ENCODE measurements at regions not wholly inside any gene's neighbourhood (a gene's known extent, or its start where the extent isn't known, plus 50 kb on each side); places are given as distances from the start of the nearest gene placed in this dataset.
"Not testable (repeated sequence)": the region's sequence is repeated elsewhere in the genome, so short reads cannot be mapped to it uniquely, and the experiment has no call there.

DNA sequence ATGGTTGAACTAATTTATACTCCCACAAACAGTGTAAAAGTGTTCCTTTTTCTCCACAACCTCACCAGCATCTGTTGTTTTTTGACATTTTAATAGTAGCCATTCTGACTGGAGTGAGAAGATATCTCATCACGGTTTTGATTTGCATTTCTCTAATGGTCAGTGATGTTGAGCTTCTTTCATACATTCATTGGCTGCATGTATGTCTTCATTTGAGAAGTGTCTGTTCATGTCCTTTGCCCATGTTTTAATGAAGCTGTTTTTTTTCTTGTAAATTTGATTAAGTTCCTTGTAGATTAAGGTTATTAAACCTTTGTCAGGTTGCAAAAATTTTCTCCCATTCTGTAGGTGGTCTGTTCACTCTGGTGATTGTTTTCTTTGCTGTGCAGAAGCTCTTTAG, 281.1 kb downstream of the PTH2R start:
- not testable (repeated sequence) for DNase-seq

DNA sequence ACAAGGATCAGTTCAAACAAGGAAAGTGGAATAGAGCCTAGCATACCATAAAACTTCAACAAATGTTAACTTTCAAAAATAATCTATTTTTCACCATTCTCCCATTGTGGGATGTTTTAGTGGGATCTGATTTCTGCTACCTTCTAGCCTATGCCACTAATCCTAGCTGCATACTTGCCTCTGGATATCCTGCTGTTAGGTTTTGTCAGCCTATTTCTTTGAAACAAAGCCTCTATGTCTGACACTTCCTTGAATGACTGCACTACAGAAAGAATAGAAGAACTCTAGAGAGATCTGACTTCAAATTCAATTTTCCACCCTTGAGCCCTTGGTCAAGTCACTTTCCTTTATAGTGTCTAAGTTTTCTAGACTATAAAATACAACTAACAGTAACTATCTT, 291.5 kb downstream of the PTH2R start:
- DNase-seq, result no peak

- no peak for DNase-seq
Observed at GRCh38 chr2:208708486-208708885, 301.9 kb downstream of the PTH2R start.

- no peak for DNase-seq
Observed at GRCh38 chr2:208711598-208711997, 305.0 kb downstream of the PTH2R start.

- no peak for DNase-seq
Observed at GRCh38 chr2:208713066-208713745, 306.6 kb downstream of the PTH2R start.

DNA sequence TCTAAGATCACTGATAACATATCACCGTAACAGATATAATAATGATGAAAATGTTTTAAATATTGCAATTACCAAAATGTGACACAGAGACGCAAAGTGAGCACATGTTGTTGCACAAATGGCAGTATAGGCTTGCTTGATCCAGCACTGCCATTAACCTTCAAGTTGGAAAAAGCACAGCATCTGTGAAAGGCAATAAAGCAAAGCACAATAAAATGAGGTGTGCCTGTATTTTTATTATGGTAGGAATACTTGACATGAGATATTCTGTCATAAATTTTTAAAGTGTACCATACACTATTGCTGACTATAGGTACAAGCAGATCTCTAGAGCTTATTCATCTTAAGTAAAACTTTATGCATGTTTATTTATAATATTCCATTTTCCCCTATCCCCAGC, 312.2 kb downstream of the PTH2R start:
- no peak for DNase-seq

DNA sequence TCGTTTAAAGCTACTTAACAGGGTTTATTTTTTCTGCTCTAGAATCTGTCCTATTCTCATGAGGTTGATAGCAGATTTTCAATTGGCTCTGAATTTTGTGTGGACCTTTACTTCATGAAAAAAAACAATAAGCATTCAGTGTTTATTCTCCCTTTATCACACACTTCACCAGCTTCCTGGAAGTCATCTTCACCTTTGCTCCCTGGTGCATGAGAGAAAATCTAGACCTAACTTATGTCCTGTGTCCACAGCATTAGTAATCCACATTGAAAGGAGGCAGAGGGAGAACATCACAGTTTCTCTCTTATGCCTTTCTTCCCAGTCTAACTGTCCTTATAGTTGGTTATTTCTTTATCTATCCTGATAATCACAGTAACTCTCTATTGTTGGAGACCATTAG, 316.1 kb downstream of the PTH2R start:
- no peak for DNase-seq

GRCh38 chr2:208725280-208725679, 318.7 kb downstream of the PTH2R start:
- no peak for DNase-seq

- DNase-seq, result no peak
Observed at GRCh38 chr2:208726242-208726641, 319.6 kb downstream of the PTH2R start.

DNA sequence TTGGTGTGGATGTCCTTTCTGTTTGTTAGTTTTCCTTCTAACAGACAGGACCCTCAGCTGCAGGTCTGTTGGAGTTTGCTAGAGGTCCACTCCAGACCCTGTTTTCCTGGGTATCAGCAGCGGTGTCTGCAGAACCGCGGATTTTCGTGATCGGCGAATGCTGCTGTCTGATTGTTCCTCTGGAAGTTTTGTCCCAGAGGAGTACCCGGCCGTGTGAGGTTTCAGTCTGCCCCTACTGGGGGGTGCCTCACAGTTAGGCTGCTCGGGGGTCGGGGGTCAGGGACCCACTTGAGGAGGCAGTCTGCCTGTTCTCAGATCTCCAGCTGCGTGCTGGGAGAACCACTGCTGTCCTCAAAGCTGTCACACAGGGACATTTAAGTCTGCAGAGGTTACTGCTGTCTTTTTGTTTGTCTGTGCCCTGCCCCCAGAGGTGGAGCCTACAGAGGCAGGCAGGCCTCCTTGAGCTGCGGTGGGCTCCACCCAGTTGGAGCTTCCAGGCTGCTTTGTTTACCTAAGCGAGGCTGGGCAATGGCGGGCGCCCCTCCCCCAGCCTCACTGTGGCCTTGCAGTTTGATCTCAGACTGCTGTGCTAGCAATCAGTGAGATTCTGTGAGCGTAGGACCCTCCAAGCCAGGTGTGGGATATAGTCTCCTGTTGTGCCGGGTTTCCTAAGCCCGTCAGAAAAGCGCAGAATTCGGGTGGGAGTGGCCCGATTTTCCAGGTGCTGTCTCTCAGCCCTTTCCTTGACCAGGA, 345.2 kb downstream of the PTH2R start:
- DNase-seq, result not testable (repeated sequence)

DNA sequence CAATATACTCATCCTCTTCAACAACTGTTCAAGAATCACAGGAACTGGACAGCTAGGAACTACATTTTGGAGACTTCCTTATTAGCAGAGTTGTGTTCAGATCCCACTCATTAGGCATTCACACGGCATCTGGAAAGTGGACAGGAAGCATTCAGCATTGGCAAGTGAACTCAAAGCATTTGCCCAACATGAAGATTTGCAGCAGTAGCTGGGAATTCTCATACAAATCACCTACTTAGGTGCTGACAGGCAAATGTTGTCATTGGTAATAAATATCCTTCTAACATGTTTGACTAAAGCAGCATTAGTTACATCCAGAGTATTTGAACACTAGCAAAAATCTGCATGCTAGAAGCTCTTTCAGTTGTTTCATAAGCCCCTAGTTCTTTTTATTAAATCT, 350.8 kb downstream of the PTH2R start:
- no peak for DNase-seq

DNA sequence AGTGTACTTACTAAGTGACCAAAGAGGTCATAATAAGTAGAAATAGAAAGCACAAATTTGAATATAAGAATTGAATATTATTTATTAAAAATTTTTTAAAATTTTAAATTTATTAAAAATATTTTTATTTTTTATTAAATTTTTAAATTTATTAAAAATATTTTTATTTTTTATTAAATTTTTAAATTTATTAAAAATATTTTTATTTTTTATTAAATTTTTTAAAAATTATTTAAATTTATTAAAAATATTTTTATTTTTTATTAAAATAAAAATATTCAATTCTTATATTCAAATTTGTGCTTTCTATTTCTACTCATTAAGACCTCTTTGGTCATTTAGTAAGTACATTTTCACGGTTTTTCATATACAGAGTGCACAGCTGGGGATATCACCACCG, 366.5 kb downstream of the PTH2R start:
- DNase-seq, result not testable (repeated sequence)

DNA sequence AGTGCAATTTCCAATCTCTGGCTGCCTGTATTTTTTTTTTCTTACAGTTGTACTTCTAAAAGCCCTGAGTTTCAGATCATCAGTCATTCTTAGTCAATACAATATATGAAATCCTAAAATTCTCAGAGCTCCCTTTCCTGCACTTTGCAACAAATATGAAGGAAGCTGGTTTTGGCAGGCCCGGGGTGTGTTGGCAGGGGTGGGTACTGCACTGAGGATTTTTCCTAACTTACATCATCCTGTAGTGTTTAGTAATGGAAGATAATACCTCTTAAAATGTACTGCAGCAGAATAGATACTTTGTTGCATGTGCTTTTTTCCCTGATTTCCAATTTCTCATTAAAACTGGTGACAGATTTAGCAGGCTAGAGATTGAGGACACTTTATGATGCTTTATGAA, 374.6 kb downstream of the PTH2R start:
- no peak for DNase-seq

- DNase-seq, result no peak
Observed at GRCh38 chr2:208782097-208782496, 375.5 kb downstream of the PTH2R start.

DNA sequence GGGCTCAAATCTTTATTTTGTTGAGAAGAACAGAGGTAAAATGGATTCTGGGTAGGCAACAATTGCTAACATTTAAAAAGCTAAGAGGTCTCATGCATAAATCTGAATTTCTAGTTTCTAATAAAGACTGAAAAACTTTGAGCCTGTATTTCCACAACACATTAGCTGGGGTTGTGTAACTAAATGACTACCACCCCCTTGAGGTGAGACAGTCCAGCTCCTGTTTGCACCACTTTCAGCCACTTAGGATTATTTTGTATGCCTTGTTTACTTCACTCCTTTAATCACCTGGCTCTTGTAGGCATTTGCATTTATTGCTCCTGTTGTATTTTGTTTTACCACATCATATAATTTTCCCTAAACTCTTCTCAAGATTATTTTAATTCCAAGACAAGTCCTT, 376.6 kb downstream of the PTH2R start:
- DNase-seq, result no peak

- DNase-seq, result not testable (repeated sequence)
Observed at GRCh38 chr2:208784774-208785173, 378.2 kb downstream of the PTH2R start.

GRCh38 chr2:208791257-208791656, 384.7 kb downstream of the PTH2R start:
- no peak for DNase-seq

DNA sequence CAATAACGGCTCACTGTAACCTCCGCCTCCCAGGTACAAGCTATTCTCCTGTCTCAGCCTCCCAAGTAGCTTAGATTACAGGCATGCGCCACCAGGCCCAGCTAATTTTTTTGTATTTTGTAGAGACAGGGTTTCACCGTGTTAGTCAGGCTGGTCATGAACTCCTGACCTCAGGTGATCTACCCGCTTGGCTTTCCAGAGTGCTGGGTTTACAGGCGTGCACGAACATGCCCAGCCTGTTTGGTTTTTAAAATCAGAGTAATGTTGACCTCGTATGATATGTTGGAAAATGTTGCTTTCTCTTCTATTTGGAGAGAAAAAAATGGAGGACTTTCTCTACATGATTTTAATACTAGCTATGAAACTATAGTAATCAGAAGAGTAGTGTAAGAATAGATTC, 386.2 kb downstream of the PTH2R start:
- DNase-seq, result no peak

GRCh38 chr2:208793434-208793833, 386.8 kb downstream of the PTH2R start:
- no peak for DNase-seq

- no peak for DNase-seq
Observed at GRCh38 chr2:208794288-208794975, 387.8 kb downstream of the PTH2R start.

DNA sequence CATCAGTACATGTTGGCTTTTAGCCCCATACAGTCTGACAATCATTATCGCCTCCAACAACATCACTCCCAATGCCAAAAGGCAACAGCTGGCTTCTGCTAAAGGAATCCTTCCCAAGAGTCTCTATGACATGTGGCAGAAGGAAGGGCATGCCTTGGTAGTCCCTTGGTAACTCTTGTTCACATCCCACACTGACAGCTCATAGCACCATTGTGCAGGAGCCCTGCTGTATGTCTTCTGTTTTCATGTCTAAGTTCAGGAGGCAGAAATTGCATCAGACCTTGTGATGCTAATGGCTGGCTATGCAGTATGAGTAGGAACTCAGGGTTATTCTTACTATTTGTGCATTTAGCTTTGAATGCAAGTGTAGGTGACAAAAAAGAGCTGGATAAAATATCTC, 392.1 kb downstream of the PTH2R start:
- no peak for DNase-seq

DNA sequence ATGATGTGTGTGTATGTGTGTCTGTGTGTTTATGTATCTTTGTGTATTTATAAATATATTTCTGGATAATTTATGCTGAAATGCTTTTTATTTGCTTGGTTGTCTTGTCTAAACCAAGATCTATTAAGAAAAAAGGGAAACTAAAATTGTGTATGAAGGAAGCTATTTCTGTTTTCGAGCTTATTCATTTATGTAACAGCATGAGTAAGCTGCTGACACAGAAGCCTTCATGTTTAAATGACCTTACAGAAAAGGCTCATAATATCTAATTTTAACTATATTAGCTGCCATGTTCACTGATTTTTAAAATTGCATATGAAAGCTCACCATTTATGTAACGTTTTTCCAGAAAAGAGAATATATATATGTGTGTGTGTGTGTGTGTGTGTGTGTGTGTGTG, 392.8 kb downstream of the PTH2R start:
- no peak for DNase-seq

- DNase-seq, result not testable (repeated sequence)
Observed at GRCh38 chr2:208800887-208801286, 394.3 kb downstream of the PTH2R start.

- no peak for DNase-seq
Observed at GRCh38 chr2:208807756-208808155, 401.2 kb downstream of the PTH2R start.

Measured in NCI-H1436 treated with DMSO at 0.1 percent for 48 hours (cell line).